CD14-positive monocyte (primary cell): ENCODE measurements at regions not wholly inside any gene's neighbourhood (a gene's known extent, or its start where the extent isn't known, plus 50 kb on each side); places are given as distances from the start of the nearest gene placed in this dataset.

ENCODE experiments used
- DNase-seq, 3 donors: peaks; one replicate each; pipeline ENCODE4 v3.0.0-alpha.2; 2011 to 2022
- H2AFZ ChIP-seq: 2 replicates; pipeline ENCODE4 v1.6.0; 2012; ENCODE audit warnings: mild to moderate bottlenecking, low read depth, low read length, inconsistent platforms; ENCODE audit not compliant: insufficient read depth, poor library complexity, severe bottlenecking
- H3K27ac ChIP-seq, 2 donors: 1 replicate in 1 of 2; 2 replicates in 1 of 2; pipeline ENCODE4 v1.5.1; 2012 to 2013; ENCODE audit warnings: low read length in 2 of 2, control low read depth in 1 of 2, inconsistent platforms in 1 of 2, low read depth in 1 of 2, mild to moderate bottlenecking in 1 of 2
- H3K27me3 ChIP-seq, 2 donors: one replicate each; pipeline versions ENCODE4 v1.6.0 to v1.6.1; 2011 to 2013; ENCODE audit warnings: low read length in 2 of 2; ENCODE audit not compliant: control insufficient read depth in 2 of 2, insufficient read depth in 2 of 2
- H3K36me3 ChIP-seq, 2 donors: replicated peaks in 1 of 2; 1 replicate in 1 of 2; 2 replicates in 1 of 2; pipeline versions ENCODE4 v1.5.1 to v1.6.1; 2012 to 2013; ENCODE audit warnings: low read length in 2 of 2, control low read depth in 1 of 2, inconsistent platforms in 1 of 2, mild to moderate bottlenecking in 1 of 2; ENCODE audit not compliant: insufficient read depth in 2 of 2, control insufficient read depth in 1 of 2
- H3K4me1 ChIP-seq, 2 donors: 1 replicate in 1 of 2; 2 replicates in 1 of 2; pipeline versions ENCODE4 v1.5.1 to v1.6.1; 2012 to 2013; ENCODE audit warnings: low read length in 2 of 2, control low read depth in 1 of 2, inconsistent platforms in 1 of 2, mild to moderate bottlenecking in 1 of 2, moderate library complexity in 1 of 2; ENCODE audit not compliant: insufficient read depth in 2 of 2, control insufficient read depth in 1 of 2
- H3K4me2 ChIP-seq: replicated peaks from 2 replicates; pipeline ENCODE3; 2012; ENCODE audit warnings: low read length, moderate library complexity, mild to moderate bottlenecking; ENCODE audit not compliant: poor library complexity, severe bottlenecking; ENCODE audit errors: extremely low read depth
- H3K4me3 ChIP-seq, 3 experiments: fragments of 200-600 bp in 1 of 3; sonication (generic) in 1 of 3; replicated peaks in 1 of 3; 1 replicate in 2 of 3; 2 replicates in 1 of 3; pipeline ENCODE4 v1.5.1; 2011 to 2013; ENCODE audit warnings: low read length in 3 of 3, mild to moderate bottlenecking in 3 of 3, control low read depth in 2 of 3, low read depth in 2 of 3, inconsistent platforms in 1 of 3, moderate library complexity in 1 of 3
- H3K79me2 ChIP-seq: 2 replicates; pipeline ENCODE4 v1.6.0; 2012; ENCODE audit warnings: mild to moderate bottlenecking, control low read depth, inconsistent platforms, low read length, moderate library complexity; ENCODE audit not compliant: insufficient read depth
- H3K9ac ChIP-seq: 2 replicates; pipeline ENCODE4 v1.6.0; 2017; ENCODE audit warnings: low read length, mild to moderate bottlenecking; ENCODE audit not compliant: insufficient read depth, poor library complexity, severe bottlenecking
- H3K9me3 ChIP-seq, 2 donors: replicated peaks in 1 of 2; 1 replicate in 1 of 2; 2 replicates in 1 of 2; pipeline versions ENCODE4 v1.5.1 to v1.6.1; 2012 to 2013; ENCODE audit warnings: low read length in 2 of 2, control low read depth in 1 of 2; ENCODE audit not compliant: control insufficient read depth in 1 of 2, insufficient read depth in 1 of 2
- H4K20me1 ChIP-seq: 2 replicates; pipeline ENCODE4 v1.6.0; 2012; ENCODE audit warnings: mild to moderate bottlenecking, low read length, control low read depth, moderate library complexity; ENCODE audit not compliant: insufficient read depth
- H3K27ac Mint-ChIP-seq, 7 donors: one replicate each; pipeline ENCODE4 v1.8.0; 2020; ENCODE audit warnings: mild to moderate bottlenecking in 7 of 7, mixed read lengths in 7 of 7, moderate library complexity in 6 of 7, inconsistent platforms in 2 of 7
- H3K27me3 Mint-ChIP-seq, 3 donors: one replicate each; pipeline ENCODE4 v1.8.0; 2021 to 2022; ENCODE audit warnings: low read depth in 3 of 3, mild to moderate bottlenecking in 3 of 3, mixed read lengths in 3 of 3, moderate library complexity in 3 of 3, inconsistent platforms in 1 of 3
- H3K36me3 Mint-ChIP-seq, 2 donors: one replicate each; pipeline ENCODE4 v1.8.0; 2020; ENCODE audit warnings: mixed read lengths in 2 of 2, inconsistent platforms in 1 of 2, mild to moderate bottlenecking in 1 of 2
- H3K4me1 Mint-ChIP-seq: one replicate; pipeline ENCODE4 v1.8.0; 2020; ENCODE audit warnings: mild to moderate bottlenecking, mixed read lengths
- H3K4me3 Mint-ChIP-seq, 2 donors: one replicate each; pipeline ENCODE4 v1.8.0; 2020; ENCODE audit warnings: mild to moderate bottlenecking in 2 of 2, mixed read lengths in 2 of 2, moderate library complexity in 1 of 2
- H3K9me3 Mint-ChIP-seq, 7 donors: one replicate each; pipeline ENCODE4 v1.8.0; 2020 to 2022; ENCODE audit warnings: mixed read lengths in 7 of 7, mild to moderate bottlenecking in 6 of 7, moderate library complexity in 6 of 7, inconsistent platforms in 2 of 7
- WGBS: methylation state at CpG from one replicate; pipeline ENCODE4 v1.1.5; 2013; ENCODE audit warnings: missing lambda C conversion rate; ENCODE audit not compliant: insufficient coverage; 5-methylcytosine and 5-hydroxymethylcytosine counted together
- intact Hi-C, 2 donors: fragments of 100-400 bp; cut with micrococcal nuclease; formaldehyde crosslinking; loops; one replicate each; pipeline versions ENCODE4 v1.15.0 to v1.15.1; 2023
- TF ChIP-seq, protein P1 (sequence below): fragments of 200-600 bp; IDR thresholded peaks from one replicate; pipeline ENCODE4 v1.8.0; 2022; ENCODE audit warnings: antibody characterized with exemption, mild to moderate bottlenecking

- DNase-seq, result no peak
These were observed 1840.3 kb upstream of the PCDH7 start for GRCh38 chr4:28879900-28880299.

GRCh38 chr4:28883211-28883610 lies 1837.0 kb upstream of the PCDH7 start:
- Histone ChIP-seq H3K9ac (no peak overlapping the region), H3K9me3 (no peaks in the 10 kb centered on the region), H3K36me3 (no peaks in the 10 kb centered on the region), H3K4me3 (no peak overlapping the region), H3K27ac (no peak overlapping the region), H2AFZ (no peak overlapping the region), H4K20me1 (no peaks in the 10 kb centered on the region), H3K79me2 (no peaks in the 10 kb centered on the region), H3K4me1 (no peaks in the 10 kb centered on the region), H3K4me2 (no peak overlapping the region), H3K27me3 (no peaks in the 10 kb centered on the region)
- Mint-ChIP-seq H3K27ac (no peak overlapping the region), H3K4me1 (no peaks in the 10 kb centered on the region), H3K27me3 (no peaks in the 10 kb centered on the region), H3K36me3 (no peaks in the 10 kb centered on the region), H3K9me3 (no peaks in the 10 kb centered on the region), H3K4me3 (no peak overlapping the region)
- WGBS, result no CpG with 5 or more reads among the region's 2 CpGs
- TF ChIP-seq, protein P1, sequence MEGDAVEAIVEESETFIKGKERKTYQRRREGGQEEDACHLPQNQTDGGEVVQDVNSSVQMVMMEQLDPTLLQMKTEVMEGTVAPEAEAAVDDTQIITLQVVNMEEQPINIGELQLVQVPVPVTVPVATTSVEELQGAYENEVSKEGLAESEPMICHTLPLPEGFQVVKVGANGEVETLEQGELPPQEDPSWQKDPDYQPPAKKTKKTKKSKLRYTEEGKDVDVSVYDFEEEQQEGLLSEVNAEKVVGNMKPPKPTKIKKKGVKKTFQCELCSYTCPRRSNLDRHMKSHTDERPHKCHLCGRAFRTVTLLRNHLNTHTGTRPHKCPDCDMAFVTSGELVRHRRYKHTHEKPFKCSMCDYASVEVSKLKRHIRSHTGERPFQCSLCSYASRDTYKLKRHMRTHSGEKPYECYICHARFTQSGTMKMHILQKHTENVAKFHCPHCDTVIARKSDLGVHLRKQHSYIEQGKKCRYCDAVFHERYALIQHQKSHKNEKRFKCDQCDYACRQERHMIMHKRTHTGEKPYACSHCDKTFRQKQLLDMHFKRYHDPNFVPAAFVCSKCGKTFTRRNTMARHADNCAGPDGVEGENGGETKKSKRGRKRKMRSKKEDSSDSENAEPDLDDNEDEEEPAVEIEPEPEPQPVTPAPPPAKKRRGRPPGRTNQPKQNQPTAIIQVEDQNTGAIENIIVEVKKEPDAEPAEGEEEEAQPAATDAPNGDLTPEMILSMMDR, result no peak
- intact Hi-C loops, result no loop called here
- no peak for DNase-seq

More at GRCh38 chr4:28879900-28880299, 1840.3 kb upstream of the PCDH7 start:
- Mint-ChIP-seq H3K27ac (no peak overlapping the region), H3K27me3 (no peaks in the 10 kb centered on the region), H3K4me1 (no peaks in the 10 kb centered on the region), H3K9me3 (peaks cover 0 to 2% (median 0%) of the 10 kb centered on the region in 7 donors), H3K36me3 (no peaks in the 10 kb centered on the region), H3K4me3 (no peak overlapping the region)
- Histone ChIP-seq H4K20me1 (no peaks in the 10 kb centered on the region), H3K27ac (no peak overlapping the region), H3K4me1 (no peaks in the 10 kb centered on the region), H3K4me3 (no peak overlapping the region), H3K9ac (no peak overlapping the region), H3K27me3 (no peaks in the 10 kb centered on the region), H3K4me2 (no peak overlapping the region), H3K9me3 (no peaks in the 10 kb centered on the region), H2AFZ (no peak overlapping the region), H3K36me3 (no peaks in the 10 kb centered on the region), H3K79me2 (no peaks in the 10 kb centered on the region)
- TF ChIP-seq, protein P1, result no peak
- intact Hi-C loops, result no loop called here
- no CpG with 5 or more reads among the region's 2 CpGs for WGBS
